WTC11 (cell line): ENCODE measurements at regions not wholly inside any gene's neighbourhood (a gene's known extent, or its start where the extent isn't known, plus 50 kb on each side); places are given as distances from the start of the nearest gene placed in this dataset.

Source experiments
- ATAC-seq: fragments of 200-7000 bp; cut with Tn5 transposase; 2 replicates; pipeline ENCODE4 v1.10.0; 2021; ENCODE audit warnings: mild to moderate bottlenecking, moderate library complexity
- CTCF ChIA-PET: fragments of 300-600 bp; sonication (Branson Sonifier 250); formaldehyde crosslinking; loops from one replicate; lab custom pipeline; 2021; ENCODE audit warnings: antibody characterized with exemption; lab: Charles Lee
- POLR2A ChIA-PET: fragments of 350-600 bp; sonication (Branson Sonifier 250); formaldehyde crosslinking; loops from one replicate; lab custom pipeline; 2021; ENCODE audit warnings: antibody characterized with exemption; lab: Charles Lee
- DNase-seq: peaks from one replicate; pipeline ENCODE4 v3.0.0; 2021; ENCODE audit warnings: low spot score
- H3K27ac Mint-ChIP-seq: 2 replicates; pipeline ENCODE4 v1.8.0; 2021; ENCODE audit warnings: mixed read lengths
- H3K27me3 Mint-ChIP-seq: 2 replicates; pipeline ENCODE4 v1.8.0; 2021; ENCODE audit warnings: low read depth, mild to moderate bottlenecking, moderate library complexity, mixed read lengths
- H3K36me3 Mint-ChIP-seq: 2 replicates; pipeline ENCODE4 v1.8.0; 2021; ENCODE audit warnings: mixed read lengths
- H3K4me1 Mint-ChIP-seq: 2 replicates; pipeline ENCODE4 v1.8.0; 2022; ENCODE audit warnings: mixed read lengths
- H3K4me3 Mint-ChIP-seq: 2 replicates; pipeline ENCODE4 v1.8.0; 2021; ENCODE audit warnings: mild to moderate bottlenecking, moderate library complexity, mixed read lengths
- H3K9me3 Mint-ChIP-seq: 2 replicates; pipeline ENCODE4 v1.8.0; 2021; ENCODE audit warnings: mixed read lengths
- ATF6 ChIP-seq: sonication (generic); formaldehyde crosslinking; IDR thresholded peaks from 2 replicates; pipeline ENCODE4 v1.8.1; 2023; ENCODE audit warnings: mild to moderate bottlenecking, missing genetic modification reagents
- CBFB ChIP-seq: sonication (generic); formaldehyde crosslinking; IDR thresholded peaks from 2 replicates; pipeline ENCODE4 v1.8.1; 2022; ENCODE audit warnings: mild to moderate bottlenecking, low read depth, missing genetic modification reagents
- E2F1 ChIP-seq: sonication (generic); formaldehyde crosslinking; IDR thresholded peaks from 2 replicates; pipeline ENCODE4 v1.8.0; 2022; ENCODE audit warnings: mild to moderate bottlenecking, missing genetic modification reagents
- FOXP1 ChIP-seq: sonication (generic); formaldehyde crosslinking; IDR thresholded peaks from 2 replicates; pipeline ENCODE4 v1.8.0; 2022; ENCODE audit warnings: missing genetic modification reagents, mild to moderate bottlenecking, moderate library complexity, borderline replicate concordance
- GRHL2 ChIP-seq: fragments of 250-450 bp; sonication (Bioruptor Pico); IDR thresholded peaks from 2 replicates; pipeline ENCODE4 v1.8.0; 2022; ENCODE audit warnings: mild to moderate bottlenecking, moderate library complexity; ENCODE audit not compliant: insufficient replicate concordance, severe bottlenecking
- JAZF1 ChIP-seq: fragments of 250-450 bp; sonication (Bioruptor Pico); IDR thresholded peaks from 2 replicates; pipeline ENCODE4 v1.9.0; 2021; ENCODE audit warnings: moderate library complexity, mild to moderate bottlenecking, inconsistent platforms
- JUN ChIP-seq: sonication (generic); formaldehyde crosslinking; IDR thresholded peaks from 2 replicates; pipeline ENCODE4 v1.8.0; 2023; ENCODE audit warnings: mild to moderate bottlenecking, missing genetic modification reagents
- MAX ChIP-seq: sonication (generic); formaldehyde crosslinking; IDR thresholded peaks from 2 replicates; pipeline ENCODE4 v1.8.0; 2022; ENCODE audit warnings: mild to moderate bottlenecking, missing genetic modification reagents
- PRRX2 ChIP-seq: fragments of 250-450 bp; sonication (Bioruptor Pico); IDR thresholded peaks from 2 replicates; pipeline ENCODE4 v1.8.0; 2021; ENCODE audit warnings: mild to moderate bottlenecking
- TEAD1 ChIP-seq: sonication (generic); formaldehyde crosslinking; IDR thresholded peaks from 2 replicates; pipeline ENCODE4 v1.8.0; 2022; ENCODE audit warnings: mild to moderate bottlenecking, missing genetic modification reagents
- ZNF121 ChIP-seq: sonication (generic); formaldehyde crosslinking; IDR thresholded peaks from 2 replicates; pipeline ENCODE4 v1.8.0; 2023; ENCODE audit warnings: missing genetic modification reagents
- ZNF232 ChIP-seq: sonication (generic); formaldehyde crosslinking; IDR thresholded peaks from 2 replicates; pipeline ENCODE4 v1.8.0; 2022; ENCODE audit warnings: mild to moderate bottlenecking, missing genetic modification reagents
- ZNF425 ChIP-seq: fragments of 250-450 bp; sonication (Bioruptor Pico); conservative IDR thresholded peaks from 2 replicates; pipeline ENCODE4 v1.9.0; 2021; ENCODE audit warnings: mild to moderate bottlenecking
- ZNF512 ChIP-seq: sonication (generic); formaldehyde crosslinking; IDR thresholded peaks from 2 replicates; pipeline ENCODE4 v1.8.1; 2022; ENCODE audit warnings: missing genetic modification reagents, borderline replicate concordance
- ZSCAN18 ChIP-seq: fragments of 250-450 bp; sonication (Bioruptor Pico); IDR thresholded peaks from 2 replicates; pipeline ENCODE4 v2.1.2; 2022; ENCODE audit warnings: mild to moderate bottlenecking, moderate library complexity
- TF ChIP-seq, protein P1 (sequence below): sonication (generic); formaldehyde crosslinking; IDR thresholded peaks from 2 replicates; pipeline ENCODE4 v1.8.0; 2023; ENCODE audit warnings: missing genetic modification reagents
- TF ChIP-seq, protein P2 (sequence below): sonication (generic); formaldehyde crosslinking; conservative IDR thresholded peaks from 2 replicates; pipeline ENCODE4 v1.8.1; 2022; ENCODE audit warnings: mild to moderate bottlenecking, missing genetic modification reagents
- TF ChIP-seq, protein P3 (sequence below): sonication (generic); formaldehyde crosslinking; IDR thresholded peaks from 2 replicates; pipeline ENCODE4 v1.8.0; 2023; ENCODE audit warnings: mild to moderate bottlenecking, missing genetic modification reagents

GRCh38 chr5:103424453-103425205 is 138.0 kb downstream of the NUDT12 start:
- POLR2A ChIA-PET: no interaction called here
- CTCF ChIA-PET: no interaction called here
- no peak for DNase-seq
- TF ChIP-seq JAZF1 (CRISPR knock-in tag) (no peak), ATF6 (CRISPR knock-in tag) (no peak), ZSCAN18 (CRISPR knock-in tag) (no peak), PRRX2 (CRISPR knock-in tag) (no peak), ZNF232 (CRISPR knock-in tag) (no peak), TEAD1 (CRISPR knock-in tag) (no peak), FOXP1 (no peak), GRHL2 (CRISPR knock-in tag) (no peak)
- no peak for ATAC-seq
- Mint-ChIP-seq H3K27me3 (no peaks in the 10 kb centered on the region), H3K4me1 (no peaks in the 10 kb centered on the region), H3K9me3 (no peaks in the 10 kb centered on the region), H3K27ac (no peak overlapping the region), H3K4me3 (no peak overlapping the region), H3K36me3 (no peaks in the 10 kb centered on the region)

GRCh38 chr5:103424026-103424425 is 138.6 kb downstream of the NUDT12 start:
- H3K27me3 Mint-ChIP-seq: no peaks in the 10 kb centered on the region
- POLR2A ChIA-PET: no interaction called here
- no peak overlapping the region for H3K4me3 Mint-ChIP-seq
- CTCF ChIA-PET: no interaction called here
- no peak for ATAC-seq
- no peaks in the 10 kb centered on the region for H3K4me1 Mint-ChIP-seq
- no peaks in the 10 kb centered on the region for H3K9me3 Mint-ChIP-seq
- no peak for DNase-seq
- no peaks in the 10 kb centered on the region for H3K36me3 Mint-ChIP-seq
- H3K27ac Mint-ChIP-seq: no peak overlapping the region
- TF ChIP-seq MAX (no peak), E2F1 (no peak), JUN (no peak), ZNF512 (CRISPR knock-in tag) (no peak), CBFB (no peak), ZNF121 (no peak), JAZF1 (CRISPR knock-in tag) (no peak), ZNF425 (CRISPR knock-in tag) (no peak)
- TF ChIP-seq, protein P1, sequence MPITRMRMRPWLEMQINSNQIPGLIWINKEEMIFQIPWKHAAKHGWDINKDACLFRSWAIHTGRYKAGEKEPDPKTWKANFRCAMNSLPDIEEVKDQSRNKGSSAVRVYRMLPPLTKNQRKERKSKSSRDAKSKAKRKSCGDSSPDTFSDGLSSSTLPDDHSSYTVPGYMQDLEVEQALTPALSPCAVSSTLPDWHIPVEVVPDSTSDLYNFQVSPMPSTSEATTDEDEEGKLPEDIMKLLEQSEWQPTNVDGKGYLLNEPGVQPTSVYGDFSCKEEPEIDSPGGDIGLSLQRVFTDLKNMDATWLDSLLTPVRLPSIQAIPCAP (CRISPR knock-in tag): no peak
- TF ChIP-seq, protein P2, sequence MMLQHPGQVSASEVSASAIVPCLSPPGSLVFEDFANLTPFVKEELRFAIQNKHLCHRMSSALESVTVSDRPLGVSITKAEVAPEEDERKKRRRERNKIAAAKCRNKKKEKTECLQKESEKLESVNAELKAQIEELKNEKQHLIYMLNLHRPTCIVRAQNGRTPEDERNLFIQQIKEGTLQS (CRISPR knock-in tag): no peak
- TF ChIP-seq, protein P3, sequence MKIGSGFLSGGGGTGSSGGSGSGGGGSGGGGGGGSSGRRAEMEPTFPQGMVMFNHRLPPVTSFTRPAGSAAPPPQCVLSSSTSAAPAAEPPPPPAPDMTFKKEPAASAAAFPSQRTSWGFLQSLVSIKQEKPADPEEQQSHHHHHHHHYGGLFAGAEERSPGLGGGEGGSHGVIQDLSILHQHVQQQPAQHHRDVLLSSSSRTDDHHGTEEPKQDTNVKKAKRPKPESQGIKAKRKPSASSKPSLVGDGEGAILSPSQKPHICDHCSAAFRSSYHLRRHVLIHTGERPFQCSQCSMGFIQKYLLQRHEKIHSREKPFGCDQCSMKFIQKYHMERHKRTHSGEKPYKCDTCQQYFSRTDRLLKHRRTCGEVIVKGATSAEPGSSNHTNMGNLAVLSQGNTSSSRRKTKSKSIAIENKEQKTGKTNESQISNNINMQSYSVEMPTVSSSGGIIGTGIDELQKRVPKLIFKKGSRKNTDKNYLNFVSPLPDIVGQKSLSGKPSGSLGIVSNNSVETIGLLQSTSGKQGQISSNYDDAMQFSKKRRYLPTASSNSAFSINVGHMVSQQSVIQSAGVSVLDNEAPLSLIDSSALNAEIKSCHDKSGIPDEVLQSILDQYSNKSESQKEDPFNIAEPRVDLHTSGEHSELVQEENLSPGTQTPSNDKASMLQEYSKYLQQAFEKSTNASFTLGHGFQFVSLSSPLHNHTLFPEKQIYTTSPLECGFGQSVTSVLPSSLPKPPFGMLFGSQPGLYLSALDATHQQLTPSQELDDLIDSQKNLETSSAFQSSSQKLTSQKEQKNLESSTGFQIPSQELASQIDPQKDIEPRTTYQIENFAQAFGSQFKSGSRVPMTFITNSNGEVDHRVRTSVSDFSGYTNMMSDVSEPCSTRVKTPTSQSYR (CRISPR knock-in tag): no peak
- TF ChIP-seq, all 79 proteins: peak for 0
